Osteocyte (in vitro differentiated cells): ENCODE measurements at regions not wholly inside any gene's neighbourhood (a gene's known extent, or its start where the extent isn't known, plus 50 kb on each side); places are given as distances from the start of the nearest gene placed in this dataset.

Source experiments
- DNase-seq: peaks from one replicate; pipeline ENCODE4 v3.0.0; 2021; ENCODE audit warnings: mixed read lengths; ENCODE audit not compliant: unreplicated experiment; ENCODE audit errors: extremely low spot score
- H3K27ac Mint-ChIP-seq: one replicate; pipeline ENCODE4 v1.8.0; 2021; ENCODE audit warnings: mild to moderate bottlenecking, mixed read lengths; ENCODE audit not compliant: unreplicated experiment
- H3K27me3 Mint-ChIP-seq: one replicate; pipeline ENCODE4 v1.8.0; 2021; ENCODE audit warnings: mixed read lengths; ENCODE audit not compliant: unreplicated experiment
- H3K36me3 Mint-ChIP-seq: one replicate; pipeline ENCODE4 v1.8.0; 2021; ENCODE audit warnings: mixed read lengths; ENCODE audit not compliant: unreplicated experiment
- H3K4me1 Mint-ChIP-seq: one replicate; pipeline ENCODE4 v1.8.0; 2021; ENCODE audit warnings: mixed read lengths; ENCODE audit not compliant: unreplicated experiment
- H3K4me3 Mint-ChIP-seq: one replicate; pipeline ENCODE4 v1.8.0; 2021; ENCODE audit warnings: mild to moderate bottlenecking, moderate library complexity, mixed read lengths; ENCODE audit not compliant: unreplicated experiment
- H3K9me3 Mint-ChIP-seq: one replicate; pipeline ENCODE4 v1.8.0; 2021; ENCODE audit warnings: mixed read lengths; ENCODE audit not compliant: unreplicated experiment
- CTCF ChIP-seq: fragments of 200-600 bp; sonication (generic); IDR thresholded peaks from 2 replicates; pipeline ENCODE4 v1.5.0; 2021; ENCODE audit warnings: antibody characterized with exemption, mild to moderate bottlenecking, moderate library complexity

- Mint-ChIP-seq H3K4me1 (no peaks in the 10 kb centered on the region), H3K9me3 (no peaks in the 10 kb centered on the region), H3K27ac (no peak overlapping the region), H3K36me3 (no peaks in the 10 kb centered on the region), H3K27me3 (no peaks in the 10 kb centered on the region), H3K4me3 (no peak overlapping the region)
- no peak for TF ChIP-seq CTCF
- DNase-seq = no peak
Observed at GRCh38 chr4:11843927-11844326, 415.2 kb upstream of the HS3ST1 start.

- Mint-ChIP-seq H3K36me3 (no peaks in the 10 kb centered on the region), H3K4me1 (no peaks in the 10 kb centered on the region), H3K9me3 (no peaks in the 10 kb centered on the region), H3K27me3 (no peaks in the 10 kb centered on the region), H3K27ac (no peak overlapping the region), H3K4me3 (no peak overlapping the region)
- TF ChIP-seq CTCF = no peak
- no peak for DNase-seq
Observed at GRCh38 chr4:11843340-11843739, 414.6 kb upstream of the HS3ST1 start.

- H3K27ac Mint-ChIP-seq = no peak overlapping the region
- no peaks in the 10 kb centered on the region for H3K36me3 Mint-ChIP-seq
- H3K4me3 Mint-ChIP-seq = no peak overlapping the region
- no peaks in the 10 kb centered on the region for H3K4me1 Mint-ChIP-seq
- no peaks in the 10 kb centered on the region for H3K27me3 Mint-ChIP-seq
- no peaks in the 10 kb centered on the region for H3K9me3 Mint-ChIP-seq
- TF ChIP-seq CTCF = no peak
- no peak for DNase-seq
Observed at GRCh38 chr4:11842620-11843263, 414.0 kb upstream of the HS3ST1 start.

- Mint-ChIP-seq H3K27ac (no peak overlapping the region), H3K4me1 (no peaks in the 10 kb centered on the region), H3K9me3 (no peaks in the 10 kb centered on the region), H3K36me3 (no peaks in the 10 kb centered on the region), H3K27me3 (peaks cover 2% of the 10 kb centered on the region), H3K4me3 (no peak overlapping the region)
- no peak for DNase-seq
- no peak for TF ChIP-seq CTCF
Observed at GRCh38 chr4:11839889-11840288, 411.2 kb upstream of the HS3ST1 start.

- Mint-ChIP-seq H3K27ac (no peak overlapping the region), H3K9me3 (no peaks in the 10 kb centered on the region), H3K4me3 (no peak overlapping the region), H3K27me3 (peaks cover 2% of the 10 kb centered on the region), H3K4me1 (no peaks in the 10 kb centered on the region), H3K36me3 (no peaks in the 10 kb centered on the region)
- DNase-seq = no peak
- no peak for TF ChIP-seq CTCF
Observed at GRCh38 chr4:11831739-11832138, 403.0 kb upstream of the HS3ST1 start.
